MV-4-11 (cell line): ENCODE measurements at regions not wholly inside any gene's neighbourhood (a gene's known extent, or its start where the extent isn't known, plus 50 kb on each side); places are given as distances from the start of the nearest gene placed in this dataset.

Experiments
- DNase-seq: peaks from one replicate; lab custom pipeline; 2025; lab: John Stamatoyannopoulos, UW

DNA sequence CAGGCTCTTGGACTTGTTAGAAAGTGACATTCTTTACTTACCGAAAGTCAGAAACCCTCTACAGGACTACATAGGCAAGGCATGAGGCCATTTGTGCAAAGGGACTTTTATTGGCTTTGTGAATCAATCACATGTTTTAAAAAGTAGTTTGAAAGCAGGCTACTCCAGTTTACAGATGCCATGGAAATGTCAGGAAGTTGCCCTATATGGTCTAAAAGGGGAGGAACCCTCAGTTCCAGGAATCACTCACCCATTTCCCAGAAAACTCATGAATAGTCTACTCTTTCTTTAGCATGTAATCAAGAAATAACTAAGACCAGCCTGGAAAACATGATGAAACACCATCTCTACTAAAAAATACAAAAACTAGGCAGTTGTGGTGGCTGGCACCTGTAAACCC, 51.0 kb upstream of the MKRN3 start:
- DNase-seq: peak; percentile 55

DNA sequence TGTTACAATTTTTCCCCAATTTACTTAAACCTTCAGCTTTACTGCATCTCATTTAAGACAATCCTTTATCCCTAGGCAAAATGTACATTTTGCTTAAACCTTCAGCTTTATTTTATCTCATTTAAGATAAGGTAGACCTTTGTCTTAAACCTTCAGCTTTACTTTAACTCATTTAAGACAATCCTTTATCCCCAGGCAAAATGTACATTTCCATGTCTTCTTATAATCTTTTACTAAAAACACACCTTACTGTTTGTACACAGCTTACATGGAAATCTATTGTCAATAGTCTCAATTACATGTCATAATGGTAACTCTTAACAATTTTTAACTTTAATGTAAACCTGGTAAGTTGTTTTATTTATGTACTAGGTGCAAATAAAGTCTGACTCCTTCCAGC, 58.7 kb upstream of the MKRN3 start:
- DNase-seq: no peak

DNA sequence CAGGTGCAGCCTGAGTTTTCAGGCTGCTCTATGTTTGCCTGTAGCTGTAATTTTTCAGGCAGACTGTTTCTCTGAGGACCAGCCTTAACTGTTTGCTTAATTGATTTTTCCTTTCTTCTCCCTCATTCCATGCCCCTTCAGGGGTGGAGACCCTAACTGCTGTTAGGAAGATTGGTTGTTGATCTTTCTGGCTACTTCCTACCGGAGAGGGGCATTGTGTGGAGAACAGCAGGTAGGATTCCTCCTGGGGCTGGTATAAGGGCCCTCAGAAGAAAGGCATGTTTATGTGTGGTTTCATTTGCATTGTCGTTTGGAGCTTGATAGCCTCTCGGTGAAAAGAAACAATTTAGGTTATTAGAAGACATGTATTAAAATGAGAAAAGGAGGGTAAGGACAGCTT, 56.9 kb upstream of the GOLGA6L2 start:
- DNase-seq: no peak

DNA sequence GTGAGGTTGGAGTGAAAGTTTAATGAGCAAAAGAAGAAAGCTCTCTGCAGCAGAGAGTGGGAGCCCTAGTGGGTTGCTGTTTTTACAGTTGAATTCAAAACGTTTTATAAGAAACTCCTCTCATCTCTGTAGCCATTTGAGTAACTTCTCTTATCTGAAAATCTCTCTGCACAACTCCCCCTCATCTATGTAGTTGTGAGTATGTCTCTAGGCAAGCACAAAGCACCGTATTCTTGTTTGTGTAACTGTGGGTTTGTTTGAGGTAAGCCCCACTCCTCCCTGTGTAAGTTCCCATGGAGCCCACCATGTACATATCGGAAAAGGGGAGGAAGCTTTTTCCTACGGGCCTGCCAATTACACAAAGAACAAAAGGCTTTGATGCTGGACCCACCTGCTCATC, 56.5 kb upstream of the GOLGA6L2 start:
- no peak for DNase-seq

DNA sequence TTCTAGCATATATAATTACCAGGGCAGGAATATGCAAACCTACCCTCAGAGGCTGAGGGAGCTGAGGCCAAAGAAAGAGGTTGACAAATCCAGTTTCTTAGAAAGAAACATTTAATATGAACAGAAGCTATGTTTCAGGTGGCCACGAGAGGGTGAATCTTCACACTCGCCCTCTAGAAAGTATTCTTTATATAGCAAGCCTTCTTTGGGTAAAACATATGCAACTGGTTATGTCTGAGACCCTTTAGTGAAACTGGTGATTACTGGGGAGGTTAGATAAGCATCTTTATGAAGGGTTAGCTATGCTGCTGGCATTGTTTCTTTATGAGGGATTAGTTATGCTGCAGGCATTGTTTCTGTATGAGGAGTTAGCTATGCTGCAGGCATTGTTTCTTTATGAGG, 50.7 kb upstream of the GOLGA6L2 start:
- DNase-seq: peak; percentile 37
